Neural progenitor cell (in vitro differentiated cells): ENCODE measurements at regions not wholly inside any gene's neighbourhood (a gene's known extent, or its start where the extent isn't known, plus 50 kb on each side); places are given as distances from the start of the nearest gene placed in this dataset.

Experiments
- CTCF ChIP-seq: fragments of 200-600 bp; sonication (generic); IDR thresholded peaks from 2 replicates; pipeline ENCODE4 v1.5.1; 2017; ENCODE audit warnings: antibody characterized with exemption, mild to moderate bottlenecking
- EZH2 ChIP-seq: fragments of 200-600 bp; sonication (generic); IDR thresholded peaks from 2 replicates; pipeline ENCODE4 v1.6.1; 2017; ENCODE audit warnings: antibody characterized with exemption, mild to moderate bottlenecking, moderate library complexity
- EZH2phosphoT487 ChIP-seq: fragments of 200-600 bp; sonication (generic); IDR thresholded peaks from 2 replicates; pipeline ENCODE4 v1.6.1; 2017; ENCODE audit warnings: antibody characterized with exemption

DNA sequence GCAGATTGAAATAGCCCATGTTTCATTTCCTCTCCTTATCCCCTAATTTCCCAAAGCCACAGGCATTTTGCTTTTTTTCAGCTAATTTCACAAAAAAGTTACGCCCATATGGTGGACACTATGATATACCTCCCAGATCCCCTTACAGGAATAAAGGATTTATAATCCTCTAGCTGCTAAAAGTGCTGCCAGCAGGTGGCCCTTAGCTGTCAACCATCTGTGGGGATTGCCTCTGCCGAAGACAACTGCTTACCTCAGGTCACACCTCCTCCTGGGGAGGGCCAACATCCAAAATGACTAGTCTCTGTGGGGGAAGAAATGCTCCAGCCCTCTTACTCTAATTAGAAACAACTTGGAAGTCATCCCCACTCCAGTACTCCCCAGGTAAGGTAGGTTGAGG is 61.0 kb upstream of the EPB41L3 start:
- TF ChIP-seq EZH2phosphoT487 (no peak), CTCF (no peak), EZH2 (no peak)
